GM21576 (cell line): ENCODE measurements at regions not wholly inside any gene's neighbourhood (a gene's known extent, or its start where the extent isn't known, plus 50 kb on each side); places are given as distances from the start of the nearest gene placed in this dataset.

ENCODE experiments used
- ATAC-seq: cut with Tn5 transposase; IDR thresholded peaks from one replicate; pipeline ENCODE4 v1.9.1; 2021; ENCODE audit warnings: mild to moderate bottlenecking, moderate library complexity; ENCODE audit not compliant: unreplicated experiment

DNA sequence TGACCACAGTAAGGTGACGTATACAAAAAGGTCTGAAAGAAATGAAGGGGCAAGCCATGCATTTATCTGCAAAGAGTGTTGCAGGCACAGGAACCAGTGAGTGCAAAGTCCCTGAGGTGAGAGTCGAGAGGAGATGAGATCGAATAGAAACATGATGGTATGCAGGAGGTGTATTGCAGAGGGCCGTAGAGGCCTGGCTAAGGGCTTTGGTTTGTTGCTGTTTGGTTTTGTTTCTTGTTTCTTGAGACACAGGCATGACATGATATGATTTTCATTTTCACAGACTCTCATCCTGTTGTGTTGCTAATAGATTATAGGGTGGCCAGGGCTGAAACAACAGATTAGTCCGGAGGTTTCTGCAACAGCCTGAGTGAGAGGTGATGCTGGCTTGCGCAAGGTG lies 80.4 kb downstream of the HSPH1 start:
- ATAC-seq: peak; percentile 44

GRCh38 chr13:31074756-31075155 lies 86.9 kb downstream of the HSPH1 start:
- ATAC-seq: no peak

- peak; percentile 94 for ATAC-seq
Measured at GRCh38 chr13:31073859-31074718, 87.6 kb downstream of the HSPH1 start.

- ATAC-seq: no peak
Measured at GRCh38 chr13:31072041-31072440, 89.7 kb downstream of the HSPH1 start.

DNA sequence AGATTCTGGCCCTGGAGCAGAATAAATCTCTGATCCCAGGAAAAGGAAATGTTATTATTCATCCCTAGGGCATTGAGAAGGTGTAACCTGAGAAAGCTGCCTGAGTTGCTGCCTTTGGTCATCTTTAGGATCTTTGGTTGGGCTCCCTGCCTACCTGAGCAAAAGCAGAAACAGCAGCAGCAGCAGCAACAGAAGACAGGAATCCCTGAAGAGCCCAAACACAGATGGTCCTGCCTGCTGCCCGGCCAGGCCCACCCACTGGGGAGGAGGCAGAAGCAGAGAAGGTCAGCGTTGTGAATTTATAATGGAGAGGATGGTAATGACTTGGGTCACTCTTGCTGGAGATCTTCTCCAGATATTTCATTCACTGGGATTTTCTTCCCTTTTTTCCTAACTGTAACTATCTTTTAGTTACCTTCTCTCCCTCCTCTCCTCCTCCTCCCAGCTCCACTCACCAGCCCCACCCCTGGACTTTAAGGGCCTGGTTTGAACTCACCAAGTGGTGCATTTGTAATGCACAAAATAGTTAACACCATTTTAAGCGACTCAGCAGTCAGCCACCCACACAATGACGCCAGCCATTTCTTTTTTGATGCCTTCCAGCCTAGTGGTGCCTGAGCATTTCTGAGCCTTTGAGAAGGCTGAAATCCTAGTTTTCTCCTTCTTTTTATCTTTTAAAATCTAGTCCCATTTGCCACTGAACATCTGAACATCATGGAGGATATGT lies 91.7 kb downstream of the HSPH1 start:
- no peak for ATAC-seq

DNA sequence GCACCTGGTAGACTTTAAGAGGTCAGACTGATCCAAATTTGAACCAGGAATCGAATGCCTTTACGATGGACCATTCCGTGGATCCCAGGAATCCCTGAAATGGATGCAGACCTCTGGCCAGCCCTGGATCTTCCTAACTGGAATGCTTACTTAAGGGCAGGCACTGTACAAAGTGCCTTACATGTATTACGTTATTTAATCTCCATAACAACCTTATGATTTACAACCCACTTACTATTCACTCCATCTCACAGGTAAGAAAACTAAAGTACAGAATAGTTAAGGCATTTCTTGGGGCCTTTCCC lies 93.6 kb downstream of the HSPH1 start:
- no peak for ATAC-seq

GRCh38 chr13:31067416-31068118 lies 94.1 kb downstream of the HSPH1 start:
- ATAC-seq: no peak

DNA sequence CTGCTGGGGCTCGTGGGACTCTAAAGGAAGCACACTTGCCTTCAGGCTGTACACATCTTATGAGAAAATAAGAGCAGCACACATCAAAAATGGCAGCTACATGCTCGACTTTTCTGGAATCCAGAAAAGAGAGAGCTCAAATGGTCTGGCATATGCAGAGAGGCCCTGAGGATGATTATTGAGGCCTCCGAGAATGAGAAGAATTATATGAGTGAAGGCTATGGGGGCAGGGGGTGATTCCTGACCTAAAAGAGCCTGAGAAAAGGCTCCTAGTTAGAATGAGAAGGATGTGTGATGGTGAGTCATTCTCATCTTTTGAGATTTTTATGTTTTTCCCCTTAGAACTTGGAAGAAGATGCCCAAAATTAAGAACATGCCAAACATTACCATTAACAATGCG lies 97.1 kb downstream of the HSPH1 start:
- no peak for ATAC-seq

DNA sequence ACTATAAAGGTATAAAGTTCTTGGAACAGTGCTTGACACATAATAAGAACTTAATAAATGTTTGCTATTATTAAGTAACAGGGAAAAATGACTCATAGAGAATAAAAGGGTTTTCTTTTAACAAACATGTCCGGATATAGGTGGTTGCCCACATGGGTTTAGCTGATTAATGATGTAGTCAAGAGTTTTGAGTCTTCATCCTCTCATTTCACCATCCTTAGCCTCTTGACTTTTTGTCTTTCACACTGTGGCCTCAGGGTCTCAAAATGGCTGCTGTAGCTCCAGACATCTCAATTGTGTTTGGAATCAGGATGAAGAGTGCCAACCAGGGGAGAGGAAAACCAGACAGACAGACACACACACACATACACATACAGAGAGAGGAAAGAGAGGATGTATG lies 97.9 kb downstream of the HSPH1 start:
- no peak for ATAC-seq

DNA sequence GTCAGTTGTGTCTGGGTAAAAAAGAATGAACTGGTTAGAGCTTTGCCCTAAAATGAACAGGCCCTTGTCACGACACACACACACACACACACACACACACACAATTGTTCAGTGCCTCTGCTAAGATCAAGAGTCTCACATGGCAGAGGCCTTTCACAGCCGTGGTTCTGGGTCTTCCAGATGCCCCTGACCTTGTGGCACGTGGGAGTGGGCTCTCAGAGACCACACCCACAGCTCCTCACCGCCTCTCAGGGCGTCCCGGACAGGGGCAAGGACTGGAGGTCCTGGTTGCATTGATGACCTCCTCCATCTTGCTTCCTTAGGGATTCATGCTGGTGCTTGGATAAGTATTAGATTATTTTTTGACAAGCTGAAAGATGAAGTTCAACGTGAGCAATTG lies 101.0 kb downstream of the HSPH1 start:
- no peak for ATAC-seq

GRCh38 chr13:31060220-31060619 lies 101.5 kb downstream of the HSPH1 start:
- ATAC-seq: no peak

DNA sequence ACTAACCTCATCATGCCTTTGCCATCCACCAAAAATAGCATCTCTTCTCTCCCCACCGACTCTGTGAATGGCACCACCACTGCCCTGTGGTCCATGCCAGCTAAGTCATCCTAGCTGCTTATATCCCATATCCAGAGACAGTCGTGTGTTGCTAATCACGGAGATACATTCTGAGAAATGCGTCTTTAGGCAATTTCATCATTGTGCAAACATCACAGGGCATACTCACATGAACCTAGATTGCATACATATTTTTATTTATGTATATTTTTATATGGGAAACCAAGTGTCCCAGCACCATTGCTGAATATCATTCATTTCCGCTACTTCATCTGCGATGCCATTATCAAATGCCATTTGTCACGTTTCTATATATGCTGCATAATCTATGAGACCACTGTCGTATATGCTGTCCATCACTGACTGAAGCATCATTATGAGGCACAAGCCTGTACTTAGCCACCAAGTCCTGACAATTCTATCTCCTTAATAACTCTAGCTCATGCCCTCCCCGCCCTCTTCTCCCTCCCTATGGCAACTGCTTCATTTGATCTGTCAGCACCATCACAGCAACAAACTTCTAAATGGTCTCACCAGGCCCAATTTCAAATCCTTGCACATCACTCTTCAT lies 104.2 kb downstream of the HSPH1 start:
- no peak for ATAC-seq

DNA sequence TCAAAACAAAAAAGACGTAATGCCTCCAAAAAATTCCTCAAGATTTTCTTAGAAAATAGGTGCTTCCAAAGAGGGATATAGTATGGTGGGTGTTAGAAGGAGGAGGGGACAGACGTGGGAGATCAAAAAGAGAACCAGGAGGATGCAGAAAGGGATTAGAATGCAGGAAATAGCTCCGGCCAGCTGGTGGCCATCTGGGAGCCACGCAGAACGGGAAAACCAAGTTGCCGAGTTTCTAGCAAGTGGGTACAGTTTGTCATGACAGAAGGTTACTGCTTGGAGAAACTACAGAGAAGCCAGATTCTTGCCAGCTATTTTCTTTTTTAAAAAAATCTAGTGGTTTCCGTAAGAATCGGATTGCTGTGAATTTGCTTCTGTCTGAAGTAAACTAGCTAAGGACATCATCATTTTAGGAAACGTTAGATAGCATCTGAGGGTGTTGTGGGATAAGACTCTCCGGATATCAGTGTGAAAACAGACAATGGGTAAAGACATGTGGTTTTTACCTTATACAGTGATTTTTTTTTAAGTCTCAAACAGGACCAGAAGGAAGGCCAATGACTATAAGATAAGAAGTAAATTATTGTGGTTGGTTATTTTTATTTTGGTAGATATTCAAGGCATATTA lies 104.9 kb downstream of the HSPH1 start:
- ATAC-seq: no peak

GRCh38 chr13:31055589-31055988 lies 106.1 kb downstream of the HSPH1 start:
- ATAC-seq: no peak

- ATAC-seq: no peak
Measured at GRCh38 chr13:31054632-31055031, 107.1 kb downstream of the HSPH1 start.

DNA sequence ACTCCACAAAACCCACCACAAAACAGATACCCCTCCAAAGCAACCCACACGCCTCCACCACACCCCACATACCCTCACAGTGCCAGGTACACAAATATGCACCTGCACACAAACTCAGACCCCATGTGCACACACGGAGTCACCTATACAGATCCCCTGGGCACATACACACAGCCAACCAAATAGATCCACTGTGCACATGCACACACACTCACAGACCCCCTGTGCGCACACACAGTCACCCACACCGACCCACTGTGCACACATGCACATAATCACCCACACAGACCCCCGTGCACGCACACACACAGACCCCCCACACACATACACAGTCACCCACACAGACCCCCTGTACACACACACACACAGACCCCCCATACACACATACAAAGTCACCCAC lies 107.8 kb downstream of the HSPH1 start:
- ATAC-seq: no peak

DNA sequence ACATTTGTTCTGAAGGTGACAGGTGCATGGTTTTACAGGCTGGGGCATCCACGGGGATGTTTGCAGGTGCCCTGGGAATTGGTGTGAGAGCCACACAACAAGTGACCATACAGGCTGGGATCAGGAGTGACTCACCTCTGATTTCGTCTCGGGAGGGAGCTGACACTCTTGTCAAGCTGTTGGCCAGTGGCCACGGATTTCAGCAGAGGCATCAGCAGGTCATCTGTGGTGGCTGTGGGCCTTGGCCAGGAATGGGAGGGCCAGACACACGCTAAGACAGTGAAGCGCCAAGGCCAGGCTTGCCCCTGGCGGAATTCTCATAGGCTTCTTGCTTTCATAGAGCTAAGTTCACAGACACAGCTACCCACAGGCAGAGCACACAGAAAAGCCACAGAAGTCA lies 108.6 kb downstream of the HSPH1 start:
- ATAC-seq: no peak

DNA sequence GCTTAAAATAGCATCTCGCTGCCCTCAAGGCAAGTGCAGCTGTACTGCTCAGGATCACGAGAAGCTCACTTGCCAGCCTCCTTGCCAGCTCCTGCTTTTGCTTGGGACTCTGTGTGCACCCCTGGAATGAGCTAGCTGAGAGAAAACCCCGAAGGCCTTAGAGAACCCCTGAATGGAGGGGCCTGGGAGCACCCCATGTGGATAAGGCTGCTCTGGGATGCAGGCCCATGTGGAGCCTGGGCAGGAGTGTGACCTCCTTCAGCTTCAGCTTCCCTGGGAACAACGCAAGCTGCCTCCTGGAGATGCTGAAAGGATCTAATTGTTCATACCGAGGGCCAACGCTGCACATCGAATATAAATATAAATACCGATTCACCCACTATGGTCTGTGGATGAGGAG lies 109.2 kb downstream of the HSPH1 start:
- no peak for ATAC-seq

DNA sequence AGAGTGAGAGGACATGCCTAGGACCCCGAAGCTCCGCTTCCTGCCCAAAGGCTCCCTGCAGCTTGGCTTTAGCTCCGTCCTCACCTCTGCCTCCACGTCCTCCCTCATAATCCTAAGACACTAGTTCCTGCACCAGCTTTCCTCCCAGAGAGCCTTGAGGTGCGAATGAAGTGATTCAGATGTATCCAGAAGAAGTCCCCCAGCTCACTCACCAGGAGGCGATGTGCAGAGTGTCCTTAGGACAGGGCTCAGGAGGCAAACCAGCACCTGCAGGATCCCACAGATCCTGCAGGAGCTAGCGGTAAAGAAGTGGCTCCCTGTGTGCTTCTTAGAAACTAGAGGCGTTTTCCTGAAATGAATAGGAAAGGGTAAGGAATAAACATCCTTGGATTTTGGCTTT lies 109.7 kb downstream of the HSPH1 start:
- ATAC-seq: no peak

GRCh38 chr13:31050486-31051400 lies 111.0 kb downstream of the HSPH1 start:
- ATAC-seq: no peak
